Sigmoid colon (tissue), 6 donors: ENCODE measurements at regions not wholly inside any gene's neighbourhood (a gene's known extent, or its start where the extent isn't known, plus 50 kb on each side); places are given as distances from the start of the nearest gene placed in this dataset.
"Not testable (repeated sequence)": the region's sequence is repeated elsewhere in the genome, so short reads cannot be mapped to it uniquely, and the experiment has no call there.

Source experiments
- DNase-seq: peaks from one replicate; pipeline ENCODE4 v3.0.0-alpha.2; 2019
- H3K27ac ChIP-seq, 4 donors: fragments of 200-600 bp; sonication (generic); one replicate each; pipeline ENCODE4 v1.5.1; 2016 to 2019; ENCODE audit warnings: mild to moderate bottlenecking in 1 of 4
- H3K27me3 ChIP-seq, 3 donors: fragments of 200-600 bp; sonication (generic); one replicate each; pipeline ENCODE4 v1.5.1; 2019; ENCODE audit warnings: mild to moderate bottlenecking in 1 of 3
- H3K36me3 ChIP-seq, 4 donors: fragments of 200-600 bp; sonication (generic); one replicate each; pipeline ENCODE4 v1.5.1; 2016 to 2019
- H3K4me1 ChIP-seq, 4 donors: fragments of 200-600 bp; sonication (generic); one replicate each; pipeline ENCODE4 v1.5.1; 2017 to 2019
- H3K4me3 ChIP-seq, 4 donors: fragments of 200-600 bp; sonication (generic); one replicate each; pipeline ENCODE4 v1.5.1; 2017 to 2019; ENCODE audit warnings: mild to moderate bottlenecking in 2 of 4, moderate library complexity in 1 of 4
- H3K9me3 ChIP-seq, 4 donors: fragments of 200-600 bp in 3 of 4; sonication (generic) in 3 of 4; one replicate each; pipeline versions ENCODE4 v1.5.1 to v1.6.1; 2013 to 2019
- EP300 ChIP-seq, 4 donors: sonication (generic); formaldehyde crosslinking; IDR thresholded peaks; one replicate each; pipeline ENCODE4 v1.6.1; 2017; ENCODE audit warnings: antibody characterized with exemption in 4 of 4
- POLR2A ChIP-seq, 2 donors: fragments of 450-650 bp; IDR thresholded peaks; one replicate each; pipeline ENCODE4 v1.6.1; 2016; ENCODE audit warnings: antibody characterized with exemption in 2 of 2, mild to moderate bottlenecking in 2 of 2, moderate library complexity in 2 of 2
- POLR2AphosphoS5 ChIP-seq, 4 donors: sonication (generic); formaldehyde crosslinking; IDR thresholded peaks; one replicate each; pipeline ENCODE4 v1.6.1; 2017; ENCODE audit warnings: antibody characterized with exemption in 4 of 4
- WGBS, 2 donors: extraction: QIAGEN DNeasy Blood & Tissue Kit; methylation state at CpG; one replicate each; pipeline ENCODE4 v1.1.7; 2013; 5-methylcytosine and 5-hydroxymethylcytosine counted together
- intact Hi-C: fragments of 100-400 bp; cut with DNase I; formaldehyde crosslinking; loops from one replicate; pipeline ENCODE4 v1.15.1; 2023
- TF ChIP-seq, protein P1 (sequence below), 4 experiments: fragments of 450-650 bp in 3 of 4; fragments of 200-600 bp in 1 of 4; IDR thresholded peaks; one replicate each; pipeline ENCODE4 v1.5.1; 2016 to 2019; ENCODE audit warnings: antibody characterized with exemption in 4 of 4, mild to moderate bottlenecking in 3 of 4, moderate library complexity in 2 of 4
- donor health status: healthy with polysubstance abuse.
- donor health status: healthy.

DNA sequence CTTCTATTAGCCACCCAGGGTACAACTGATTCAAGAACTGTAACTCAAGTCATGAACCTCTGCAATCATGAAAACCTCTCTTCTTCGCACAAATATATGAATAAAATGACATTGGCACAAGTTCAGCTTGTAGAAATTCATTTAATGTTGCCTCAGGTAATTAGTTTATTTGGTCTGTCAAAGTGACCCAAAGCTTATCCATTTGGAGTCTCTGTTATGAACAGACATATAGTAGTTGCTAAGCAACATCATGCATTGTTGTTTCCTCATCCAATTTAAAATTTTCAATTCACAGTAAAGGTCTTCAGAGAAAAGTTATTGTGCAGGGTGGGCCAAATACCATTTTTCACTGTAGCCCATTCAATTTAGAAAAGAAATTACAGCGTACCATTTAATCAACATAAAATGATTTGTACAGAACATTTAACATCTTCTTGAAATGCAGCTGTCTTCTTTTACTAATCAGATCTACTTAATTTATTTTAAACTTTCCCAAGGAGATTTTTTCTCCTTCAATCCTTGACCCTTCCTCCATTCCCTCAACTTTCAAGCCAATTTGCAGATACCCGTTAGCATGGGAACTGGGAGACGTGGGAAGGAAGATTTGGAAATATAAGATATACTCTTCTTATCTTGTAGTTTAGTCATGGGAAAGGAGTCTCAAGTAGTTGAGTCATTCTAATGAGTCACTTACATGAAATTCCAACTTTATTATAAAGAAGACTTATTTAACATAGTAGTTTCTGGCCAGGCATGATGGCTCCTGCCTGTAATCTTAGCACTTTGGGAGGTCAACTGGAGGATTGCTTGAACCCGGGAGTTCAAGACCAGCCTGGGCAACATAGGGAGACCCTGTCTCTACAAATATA is 231.3 kb downstream of the ATPSCKMT start:
- Histone ChIP-seq H3K27ac (no peak overlapping the region), H3K4me1 (no peaks in the 10 kb centered on the region), H3K36me3 (no peaks in the 10 kb centered on the region), H3K27me3 (no peaks in the 10 kb centered on the region), H3K9me3 (peaks cover 0 to 3% (median 0%) of the 10 kb centered on the region in 4 donors), H3K4me3 (no peak overlapping the region)
- DNase-seq = no peak
- 89 to 91% methylated on average over 5 of the region's 5 CpGs for WGBS, 2 donors
- TF ChIP-seq POLR2AphosphoS5 (IDR thresholded peaks at IDR 0.05) (no peak), POLR2A (IDR thresholded peaks at IDR 0.05) (no peak)
- intact Hi-C loops = no loop called here

DNA sequence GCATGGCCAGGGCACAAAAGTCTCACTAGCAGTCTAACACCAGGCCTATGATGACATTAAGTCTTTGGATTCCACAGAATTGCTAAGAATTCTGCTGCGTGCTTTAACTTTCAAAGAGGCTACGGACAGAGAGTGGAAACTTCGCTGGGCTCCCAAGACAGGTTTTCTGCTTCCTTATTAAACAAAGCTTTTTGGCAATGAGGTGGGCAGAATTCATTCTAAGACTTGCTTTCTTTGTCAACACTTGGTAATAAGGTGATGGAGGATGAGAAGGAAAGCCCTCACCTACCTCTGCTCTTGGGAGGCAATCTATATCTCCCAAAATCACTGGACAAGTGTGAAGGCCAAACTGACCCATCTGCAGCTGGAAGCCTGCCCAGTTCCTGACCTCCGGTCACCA is 231.9 kb downstream of the ATPSCKMT start:
- Histone ChIP-seq H3K4me3 (no peak overlapping the region), H3K4me1 (no peaks in the 10 kb centered on the region), H3K27ac (no peak overlapping the region), H3K9me3 (peaks cover 0 to 3% (median 0%) of the 10 kb centered on the region in 4 donors), H3K27me3 (no peaks in the 10 kb centered on the region), H3K36me3 (no peaks in the 10 kb centered on the region)
- TF ChIP-seq, protein P1, sequence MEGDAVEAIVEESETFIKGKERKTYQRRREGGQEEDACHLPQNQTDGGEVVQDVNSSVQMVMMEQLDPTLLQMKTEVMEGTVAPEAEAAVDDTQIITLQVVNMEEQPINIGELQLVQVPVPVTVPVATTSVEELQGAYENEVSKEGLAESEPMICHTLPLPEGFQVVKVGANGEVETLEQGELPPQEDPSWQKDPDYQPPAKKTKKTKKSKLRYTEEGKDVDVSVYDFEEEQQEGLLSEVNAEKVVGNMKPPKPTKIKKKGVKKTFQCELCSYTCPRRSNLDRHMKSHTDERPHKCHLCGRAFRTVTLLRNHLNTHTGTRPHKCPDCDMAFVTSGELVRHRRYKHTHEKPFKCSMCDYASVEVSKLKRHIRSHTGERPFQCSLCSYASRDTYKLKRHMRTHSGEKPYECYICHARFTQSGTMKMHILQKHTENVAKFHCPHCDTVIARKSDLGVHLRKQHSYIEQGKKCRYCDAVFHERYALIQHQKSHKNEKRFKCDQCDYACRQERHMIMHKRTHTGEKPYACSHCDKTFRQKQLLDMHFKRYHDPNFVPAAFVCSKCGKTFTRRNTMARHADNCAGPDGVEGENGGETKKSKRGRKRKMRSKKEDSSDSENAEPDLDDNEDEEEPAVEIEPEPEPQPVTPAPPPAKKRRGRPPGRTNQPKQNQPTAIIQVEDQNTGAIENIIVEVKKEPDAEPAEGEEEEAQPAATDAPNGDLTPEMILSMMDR (IDR thresholded peaks at IDR 0.05) = no peak
- no peak for TF ChIP-seq POLR2A (IDR thresholded peaks at IDR 0.05)
- DNase-seq = no peak
- WGBS, 2 donors = 79 to 92% methylated on average over 4 of the region's 4 CpGs
- intact Hi-C loops = no loop called here

DNA sequence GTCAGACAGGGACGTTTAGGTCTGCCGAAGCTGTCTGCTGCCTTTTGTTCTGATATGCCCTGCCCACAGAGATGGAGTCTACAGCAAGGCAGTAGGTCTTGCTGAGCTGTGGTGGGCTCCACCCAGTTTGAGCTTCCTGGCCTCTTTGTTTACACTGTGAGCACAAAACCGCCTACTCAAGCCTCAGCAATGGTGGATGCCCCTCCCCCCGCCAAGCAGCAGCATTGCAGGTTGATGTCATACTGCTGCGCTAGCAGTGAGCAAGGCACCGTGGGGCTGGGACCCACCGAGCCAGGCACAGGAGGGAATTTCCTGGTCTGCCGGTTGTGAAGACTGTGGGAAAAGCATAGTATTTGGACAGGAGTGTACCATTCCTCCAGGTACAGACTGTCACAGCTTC is 233.1 kb downstream of the ATPSCKMT start:
- DNase-seq, H3K4me3 ChIP-seq, H3K27ac ChIP-seq, H3K9me3 ChIP-seq, H3K27me3 ChIP-seq, H3K36me3 ChIP-seq, H3K4me1 ChIP-seq, intact Hi-C loops: not testable (repeated sequence)
- 64 to 74% methylated on average over 8 of the region's 8 CpGs for WGBS, 2 donors

DNA sequence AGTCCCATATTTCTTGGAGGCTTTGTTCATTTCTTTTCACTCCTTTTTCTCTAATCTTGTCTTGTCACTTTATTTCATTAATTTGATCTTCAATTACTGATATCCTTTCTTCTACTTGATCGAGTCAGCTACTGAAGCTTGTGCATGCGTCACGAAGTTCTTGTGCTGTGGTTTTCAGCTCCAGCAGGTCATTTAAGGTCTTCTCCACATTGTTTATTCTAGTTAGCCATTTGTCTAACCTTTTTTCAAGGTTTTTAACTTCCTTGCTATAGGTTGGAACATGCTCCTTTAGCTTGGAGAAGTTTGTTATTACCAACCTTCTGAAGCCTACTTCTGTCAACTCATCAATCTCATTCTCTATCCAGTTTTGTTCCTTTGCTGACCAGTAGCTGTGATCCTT is 234.0 kb downstream of the ATPSCKMT start:
- DNase-seq, H3K36me3 ChIP-seq, H3K4me3 ChIP-seq, H3K27me3 ChIP-seq, H3K4me1 ChIP-seq, intact Hi-C loops, H3K27ac ChIP-seq, H3K9me3 ChIP-seq: not testable (repeated sequence)
- 70 to 86% methylated on average over 3 of the region's 3 CpGs for WGBS, 2 donors

DNA sequence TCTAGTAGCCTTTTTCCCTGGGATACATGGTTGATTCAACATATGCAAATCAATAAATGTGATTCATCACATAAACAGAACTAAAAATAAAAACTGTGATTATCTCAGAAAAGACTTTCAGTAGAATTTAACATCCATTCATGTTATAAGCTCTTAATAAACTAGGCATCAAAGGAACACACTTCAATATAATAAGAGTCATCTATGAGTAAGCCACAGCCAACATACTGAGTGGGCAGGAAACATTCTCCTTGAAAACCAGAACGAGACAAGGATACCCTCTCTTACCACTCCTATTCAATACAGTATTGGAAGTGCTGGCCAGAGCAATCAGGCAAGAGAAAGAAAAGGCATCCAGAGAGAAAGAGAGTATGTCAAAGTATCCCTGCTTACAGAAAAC is 239.9 kb downstream of the ATPSCKMT start:
- no peaks in the 10 kb centered on the region for H3K36me3 ChIP-seq
- DNase-seq = no peak
- no peak overlapping the region for H3K27ac ChIP-seq
- no peaks in the 10 kb centered on the region for H3K27me3 ChIP-seq
- no peak overlapping the region for H3K4me3 ChIP-seq
- no peaks in the 10 kb centered on the region for H3K4me1 ChIP-seq
- H3K9me3 ChIP-seq = no peaks in the 10 kb centered on the region
- intact Hi-C loops = no loop called here
- WGBS, 2 donors = 36 to 63% methylated on average over 1 of the region's 1 CpG
- TF ChIP-seq POLR2A (IDR thresholded peaks at IDR 0.05) = no peak
- TF ChIP-seq POLR2AphosphoS5 (IDR thresholded peaks at IDR 0.05) = no peak
- no peak for TF ChIP-seq EP300 (IDR thresholded peaks at IDR 0.05)
- TF ChIP-seq, protein P1 (IDR thresholded peaks at IDR 0.05) = no peak

DNA sequence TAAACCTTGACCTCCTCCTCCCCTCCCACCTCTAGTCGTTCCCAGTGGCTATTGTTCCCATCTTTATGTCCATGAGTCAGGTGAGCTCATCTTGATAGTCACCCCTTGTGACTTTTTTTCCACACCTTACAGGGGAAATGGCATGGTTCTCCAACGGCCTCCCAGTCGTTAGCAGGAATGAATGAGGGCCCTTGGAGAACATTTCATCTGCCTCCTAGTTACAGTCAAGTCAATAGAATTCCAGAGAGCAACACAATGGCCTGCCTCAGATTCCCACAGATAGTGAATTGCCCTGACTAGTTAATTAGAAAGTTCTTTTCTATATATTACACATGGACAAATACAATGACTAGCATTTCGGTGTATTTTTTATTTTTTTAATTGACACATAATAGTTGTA is 262.6 kb downstream of the ATPSCKMT start:
- H3K9me3 ChIP-seq = peaks cover 0 to 6% (median 0%) of the 10 kb centered on the region in 4 donors
- 18 to 65% methylated on average over 4 of the region's 4 CpGs for WGBS, 2 donors
- no peak overlapping the region for H3K27ac ChIP-seq
- intact Hi-C loops = no loop called here
- H3K4me1 ChIP-seq = no peaks in the 10 kb centered on the region
- H3K4me3 ChIP-seq = no peak overlapping the region
- no peaks in the 10 kb centered on the region for H3K27me3 ChIP-seq
- no peak for DNase-seq
- H3K36me3 ChIP-seq = no peaks in the 10 kb centered on the region
- no peak for TF ChIP-seq POLR2A (IDR thresholded peaks at IDR 0.05)
- TF ChIP-seq, protein P1 (IDR thresholded peaks at IDR 0.05) = no peak
- no peak for TF ChIP-seq EP300 (IDR thresholded peaks at IDR 0.05)
- no peak for TF ChIP-seq POLR2AphosphoS5 (IDR thresholded peaks at IDR 0.05)
